Mucosa of descending colon (tissue), 3 donors: ENCODE measurements at regions not wholly inside any gene's neighbourhood (a gene's known extent, or its start where the extent isn't known, plus 50 kb on each side); places are given as distances from the start of the nearest gene placed in this dataset.

Experiments used
- ATAC-seq: fragments of 200-7000 bp; cut with Tn5 transposase; one replicate; pipeline ENCODE4 v1.9.1; 2020; ENCODE audit warnings: mild to moderate bottlenecking, moderate library complexity
- DNase-seq, 3 donors: peaks; one replicate each; pipeline ENCODE4 v3.0.0-alpha.2; 2020
- H3K36me3 ChIP-seq: fragments of 200-600 bp; one replicate; pipeline ENCODE4 v1.8.0; 2021; ENCODE audit warnings: low read depth, mild to moderate bottlenecking
- H3K4me1 ChIP-seq: fragments of 200-600 bp; one replicate; pipeline ENCODE4 v1.8.0; 2021; ENCODE audit warnings: low read depth, mild to moderate bottlenecking
- H3K4me3 ChIP-seq: fragments of 200-600 bp; one replicate; pipeline ENCODE4 v1.8.0; 2021; ENCODE audit warnings: mild to moderate bottlenecking
- H3K9me3 ChIP-seq: fragments of 200-600 bp; one replicate; pipeline ENCODE4 v1.8.0; 2021; ENCODE audit warnings: mild to moderate bottlenecking
- CTCF ChIP-seq: fragments of 200-600 bp; IDR thresholded peaks from one replicate; pipeline ENCODE4 v1.8.0; 2022; ENCODE audit warnings: antibody characterized with exemption, mild to moderate bottlenecking
- intact Hi-C, 2 donors: fragments of 100-400 bp; cut with DNase I in 1 of 2; cut with micrococcal nuclease in 1 of 2; formaldehyde crosslinking; loops; one replicate each; pipeline versions ENCODE4 v1.11.0 to v1.11.1; 2022; cut with DNase I, micrococcal nuclease
- donor health status: DM: no; HTN: no; CAD: no; lungs with moderate emphysema.
- donor health status: DM: no; HTN: no; CAD: no.
- donor health status: DM: no; HTN: yes; CAD: no.

GRCh38 chr3:16803019-16803418 lies 81.7 kb upstream of the PLCL2 start:
- no peaks in the 10 kb centered on the region for H3K36me3 ChIP-seq
- H3K4me3 ChIP-seq: no peak overlapping the region
- DNase-seq (no peak), ATAC-seq (no peak)
- H3K9me3 ChIP-seq: no peaks in the 10 kb centered on the region
- TF ChIP-seq CTCF: no peak
- H3K4me1 ChIP-seq: no peaks in the 10 kb centered on the region
- intact Hi-C loops: no loop called here

- no peak for TF ChIP-seq CTCF
- no peaks in the 10 kb centered on the region for H3K9me3 ChIP-seq
- no peaks in the 10 kb centered on the region for H3K4me1 ChIP-seq
- no peaks in the 10 kb centered on the region for H3K36me3 ChIP-seq
- ATAC-seq (no peak), DNase-seq (no peak)
- intact Hi-C loops: no loop called here
- no peak overlapping the region for H3K4me3 ChIP-seq
These were observed 77.4 kb upstream of the PLCL2 start for GRCh38 chr3:16807391-16807790.

- Histone ChIP-seq H3K4me3 (no peak overlapping the region), H3K36me3 (no peaks in the 10 kb centered on the region), H3K9me3 (no peaks in the 10 kb centered on the region), H3K4me1 (no peaks in the 10 kb centered on the region)
- ATAC-seq (peak; percentile 54), DNase-seq (no peak)
- intact Hi-C loops: no loop called here
- TF ChIP-seq CTCF: no peak
These were observed 76.2 kb upstream of the PLCL2 start for GRCh38 chr3:16808393-16809107.

- no peaks in the 10 kb centered on the region for H3K9me3 ChIP-seq
- ATAC-seq: no peak
- no peak for TF ChIP-seq CTCF
- H3K36me3 ChIP-seq: no peaks in the 10 kb centered on the region
- intact Hi-C loops: no loop called here
- DNase-seq: no peak
- H3K4me1 ChIP-seq: no peaks in the 10 kb centered on the region
- no peak overlapping the region for H3K4me3 ChIP-seq
These were observed 75.3 kb upstream of the PLCL2 start for GRCh38 chr3:16809482-16809881.

GRCh38 chr3:16809993-16810392 lies 74.8 kb upstream of the PLCL2 start:
- Histone ChIP-seq H3K4me1 (no peaks in the 10 kb centered on the region), H3K4me3 (no peak overlapping the region), H3K36me3 (no peaks in the 10 kb centered on the region), H3K9me3 (no peaks in the 10 kb centered on the region)
- ATAC-seq (no peak), DNase-seq (no peak)
- TF ChIP-seq CTCF: no peak
- intact Hi-C loops: no loop called here
